IMR-90 (cell line): ENCODE measurements at regions not wholly inside any gene's neighbourhood (a gene's known extent, or its start where the extent isn't known, plus 50 kb on each side); places are given as distances from the start of the nearest gene placed in this dataset.

Experiments used
- ATAC-seq: fragments of 200-7000 bp; cut with Tn5 transposase; 2 replicates; pipeline ENCODE4 v1.9.1; 2020; ENCODE audit warnings: low read depth, mild to moderate bottlenecking, moderate library complexity
- BruUV-seq: library from RNA; stranded (reverse); fragments of 400-500 nt; replicated peaks from 2 replicates; lab custom pipeline; 2021; lab: Mats Ljungman, UMichigan
- CTCF ChIA-PET: fragments of 300-600 bp; formaldehyde crosslinking; extraction: SDS; loops from one replicate; lab custom pipeline; 2021; ENCODE audit warnings: antibody characterized with exemption; lab: Yijun Ruan, JAX
- POLR2A ChIA-PET: fragments of 300-600 bp; sonication (Branson Sonifier 250); formaldehyde crosslinking; loops from one replicate; lab custom pipeline; 2022; ENCODE audit warnings: antibody characterized with exemption; ENCODE audit not compliant: unreplicated experiment; lab: Charles Lee
- DNase-seq: peaks from one replicate; pipeline ENCODE4 v3.0.0; 2013
- H2AFZ ChIP-seq: replicated peaks from 2 replicates; pipeline ENCODE3; 2013; ENCODE audit warnings: low read length, mild to moderate bottlenecking; ENCODE audit not compliant: poor library complexity
- H2AK5ac ChIP-seq: 2 replicates; pipeline ENCODE4 v1.6.1; 2013; ENCODE audit warnings: low read depth, low read length, inconsistent platforms
- H2AK9ac ChIP-seq: replicated peaks from 2 replicates; pipeline ENCODE3; 2013; ENCODE audit warnings: mild to moderate bottlenecking, low read depth, low read length, moderate library complexity; ENCODE audit not compliant: poor library complexity
- H2BK120ac ChIP-seq: 2 replicates; pipeline ENCODE4 v1.6.1; 2013; ENCODE audit warnings: low read depth, low read length, inconsistent platforms
- H2BK15ac ChIP-seq: 3 replicates; pipeline ENCODE4 v1.6.1; 2013; ENCODE audit warnings: low read depth, low read length, inconsistent platforms
- H2BK20ac ChIP-seq: 2 replicates; pipeline ENCODE4 v1.6.1; 2013; ENCODE audit warnings: low read depth, mild to moderate bottlenecking, inconsistent platforms, low read length, moderate library complexity
- H2BK5ac ChIP-seq: 2 replicates; pipeline ENCODE4 v1.6.1; 2013; ENCODE audit warnings: mild to moderate bottlenecking, low read depth, low read length, inconsistent platforms; ENCODE audit not compliant: poor library complexity, severe bottlenecking
- H3K14ac ChIP-seq: replicated peaks from 2 replicates; pipeline ENCODE4 v1.6.1; 2013; ENCODE audit warnings: low read depth, low read length, inconsistent platforms
- H3K18ac ChIP-seq: 2 replicates; pipeline ENCODE4 v1.6.1; 2013; ENCODE audit warnings: low read depth, low read length, control low read depth
- H3K23ac ChIP-seq: 2 replicates; pipeline ENCODE4 v1.6.1; 2013; ENCODE audit warnings: low read depth, low read length, inconsistent platforms
- H3K27ac ChIP-seq: 2 replicates; pipeline ENCODE4 v1.5.1; 2013; ENCODE audit warnings: mild to moderate bottlenecking, control low read depth, low read length; ENCODE audit not compliant: insufficient read depth
- H3K27me3 ChIP-seq: 2 replicates; pipeline ENCODE4 v1.6.1; 2013; ENCODE audit warnings: low read length; ENCODE audit not compliant: control insufficient read depth, insufficient read depth
- H3K36me3 ChIP-seq: 2 replicates; pipeline ENCODE4 v1.6.1; 2013; ENCODE audit warnings: low read length, mixed read lengths; ENCODE audit not compliant: control insufficient read depth, insufficient read depth
- H3K4ac ChIP-seq: 2 replicates; pipeline ENCODE4 v1.6.1; 2013; ENCODE audit warnings: low read depth, low read length, inconsistent platforms
- H3K4me1 ChIP-seq: 2 replicates; pipeline ENCODE4 v1.6.1; 2013; ENCODE audit warnings: low read length, mixed read lengths; ENCODE audit not compliant: control insufficient read depth, insufficient read depth
- H3K4me2 ChIP-seq: 2 replicates; pipeline ENCODE4 v1.6.1; 2013; ENCODE audit warnings: low read depth, mild to moderate bottlenecking, control low read depth, low read length, moderate library complexity
- H3K4me3 ChIP-seq: 2 replicates; pipeline ENCODE4 v1.5.1; 2013; ENCODE audit warnings: low read depth, mild to moderate bottlenecking, control low read depth, low read length, moderate library complexity; ENCODE audit not compliant: insufficient read depth
- H3K56ac ChIP-seq: 2 replicates; pipeline ENCODE4 v1.6.1; 2013; ENCODE audit warnings: low read length, inconsistent platforms; ENCODE audit not compliant: insufficient read depth; ENCODE audit errors: extremely low read depth
- H3K79me1 ChIP-seq, 2 experiments: 2 replicates each; pipeline ENCODE4 v1.6.1; 2013; ENCODE audit warnings: low read length in 2 of 2, inconsistent platforms in 1 of 2, low read depth in 1 of 2
- H3K9ac ChIP-seq: 2 replicates; pipeline ENCODE4 v1.6.1; 2013; ENCODE audit warnings: low read depth, low read length, control low read depth
- H3K9me1 ChIP-seq: 2 replicates; pipeline ENCODE4 v1.6.1; 2013; ENCODE audit warnings: low read length, inconsistent platforms; ENCODE audit not compliant: insufficient read depth
- H3K9me3 ChIP-seq: 2 replicates; pipeline ENCODE4 v1.6.1; 2013; ENCODE audit warnings: low read length; ENCODE audit not compliant: control insufficient read depth, insufficient read depth
- H4K20me1 ChIP-seq: 2 replicates; pipeline ENCODE4 v1.6.1; 2013; ENCODE audit warnings: low read length, inconsistent platforms; ENCODE audit not compliant: insufficient read depth
- H4K5ac ChIP-seq: 2 replicates; pipeline ENCODE4 v1.6.1; 2013; ENCODE audit warnings: mild to moderate bottlenecking, low read depth, low read length, control low read depth
- H4K8ac ChIP-seq, 2 experiments: 2 replicates each; pipeline ENCODE4 v1.6.1; 2013; ENCODE audit warnings: low read depth in 2 of 2, low read length in 2 of 2, control low read depth in 1 of 2, inconsistent platforms in 1 of 2
- H4K91ac ChIP-seq: 2 replicates; pipeline ENCODE4 v1.6.1; 2013; ENCODE audit warnings: low read depth, low read length, inconsistent platforms; ENCODE audit not compliant: insufficient read depth
- CEBPB ChIP-seq: IDR thresholded peaks from 2 replicates; pipeline ENCODE4 v1.6.1; 2012; ENCODE audit warnings: low read depth, low read length, improper control_type of control experiment
- ELK1 ChIP-seq: fragments of 150-350 bp; IDR thresholded peaks from 2 replicates; pipeline ENCODE4 v1.6.1; 2016; ENCODE audit warnings: low read depth, mild to moderate bottlenecking, low read length, moderate library complexity, borderline replicate concordance
- FOS ChIP-seq: fragments of 150-350 bp; IDR thresholded peaks from 2 replicates; pipeline ENCODE4 v1.6.1; 2016; ENCODE audit warnings: low read depth, low read length
- MAFK ChIP-seq: IDR thresholded peaks from 2 replicates; pipeline ENCODE4 v1.6.1; 2012; ENCODE audit warnings: low read depth, low read length, improper control_type of control experiment
- RAD21 ChIP-seq: IDR thresholded peaks from 2 replicates; pipeline ENCODE4 v1.6.1; 2012; ENCODE audit warnings: low read length, improper control_type of control experiment
- RFX5 ChIP-seq: IDR thresholded peaks from 2 replicates; pipeline ENCODE4 v1.8.0; 2012; ENCODE audit warnings: low read depth, mild to moderate bottlenecking, low read length, moderate library complexity
- SMC3 ChIP-seq: fragments of 150-350 bp; IDR thresholded peaks from 2 replicates; pipeline ENCODE4 v1.6.1; 2016; ENCODE audit warnings: low read depth, mild to moderate bottlenecking, antibody characterized with exemption, low read length, moderate library complexity
- USF2 ChIP-seq: fragments of 150-350 bp; IDR thresholded peaks from 2 replicates; pipeline ENCODE4 v1.6.1; 2017; ENCODE audit warnings: mild to moderate bottlenecking, antibody characterized with exemption, low read length, low read depth
- WGBS, 2 experiments: methylation state at CpG; one replicate each; pipeline versions ENCODE4 v1.1.5 to v1.1.7; 2013; ENCODE audit warnings: missing lambda C conversion rate in 2 of 2; ENCODE audit not compliant: insufficient read length in 1 of 2; ENCODE audit errors: extremely low coverage in 2 of 2; 5-methylcytosine and 5-hydroxymethylcytosine counted together
- dilution Hi-C: fragments of 300-500 bp; cut with HindIII; formaldehyde crosslinking; loops from one replicate; pipeline ENCODE4 v1.14.3; 2018; ENCODE audit warnings: low sequenced_read_pairs; ENCODE audit not compliant: unreplicated experiment
- in situ Hi-C: fragments of 300-500 bp; cut with MboI; formaldehyde crosslinking; loops from 3 replicates; pipeline ENCODE4 v1.14.3; 2019; ENCODE audit warnings: low sequenced_read_pairs, inconsistent platforms, mixed read lengths
- intact Hi-C: fragments of 100-400 bp; cut with micrococcal nuclease; formaldehyde crosslinking; loops from 2 replicates; pipeline ENCODE4 v1.10.0; 2022

- no peaks in the 10 kb centered on the region for H3K79me1 ChIP-seq
- no peak overlapping the region for H2BK20ac ChIP-seq
- POLR2A ChIA-PET = no interaction called here
- no peak overlapping the region for H3K9ac ChIP-seq
- H4K8ac ChIP-seq = no peak overlapping the region
- no peak overlapping the region for H2AK9ac ChIP-seq
- H2AFZ ChIP-seq = no peak overlapping the region
- no peaks in the 10 kb centered on the region for H3K4me1 ChIP-seq
- H3K9me3 ChIP-seq = peaks cover 4% of the 10 kb centered on the region
- intact Hi-C loops (no loop called here), in situ Hi-C loops (no loop called here), dilution Hi-C loops (no loop called here)
- TF ChIP-seq SMC3 (no peak), USF2 (no peak), ELK1 (no peak), MAFK (no peak), CEBPB (no peak), FOS (no peak), RFX5 (no peak), RAD21 (no peak)
- H3K36me3 ChIP-seq = no peaks in the 10 kb centered on the region
- H3K9me1 ChIP-seq = no peaks in the 10 kb centered on the region
- no peak overlapping the region for H2BK15ac ChIP-seq
- no peak overlapping the region for H2BK120ac ChIP-seq
- H4K20me1 ChIP-seq = no peaks in the 10 kb centered on the region
- H3K23ac ChIP-seq = no peak overlapping the region
- H3K4ac ChIP-seq = no peak overlapping the region
- no peak overlapping the region for H3K18ac ChIP-seq
- CTCF ChIA-PET = no interaction called here
- ATAC-seq (no peak), DNase-seq (no peak)
- H3K14ac ChIP-seq = no peak overlapping the region
- H2AK5ac ChIP-seq = no peak overlapping the region
- H3K4me2 ChIP-seq = no peak overlapping the region
- no peak overlapping the region for H4K5ac ChIP-seq
- no peak overlapping the region for H3K56ac ChIP-seq
- H3K4me3 ChIP-seq = no peak overlapping the region
- no peak overlapping the region for H2BK5ac ChIP-seq
- BruUV-seq = no TSS peak
- H4K91ac ChIP-seq = no peak overlapping the region
- WGBS, 2 experiments = no CpG with 5 or more reads among the region's 1 CpG
- H3K27ac ChIP-seq = no peak overlapping the region
- no peaks in the 10 kb centered on the region for H3K27me3 ChIP-seq
Measured at GRCh38 chr6:81436990-81437389, 315.5 kb downstream of the TENT5A start.
